HUES48 (cell line): ENCODE measurements at regions not wholly inside any gene's neighbourhood (a gene's known extent, or its start where the extent isn't known, plus 50 kb on each side); places are given as distances from the start of the nearest gene placed in this dataset.

ENCODE experiments used
- H3K27ac ChIP-seq: one replicate; pipeline ENCODE4 v1.7.0; 2013; ENCODE audit warnings: low read depth, low read length, inconsistent platforms
- H3K27me3 ChIP-seq: 2 replicates; pipeline ENCODE4 v1.6.1; 2013; ENCODE audit warnings: mild to moderate bottlenecking, low read length; ENCODE audit not compliant: control insufficient read depth, insufficient read depth
- H3K36me3 ChIP-seq: 2 replicates; pipeline ENCODE4 v1.6.1; 2013; ENCODE audit warnings: low read length; ENCODE audit not compliant: control insufficient read depth, insufficient read depth
- H3K4me1 ChIP-seq: 2 replicates; pipeline ENCODE4 v1.6.1; 2013; ENCODE audit warnings: mild to moderate bottlenecking, low read length; ENCODE audit not compliant: control insufficient read depth, insufficient read depth
- H3K4me3 ChIP-seq: 2 replicates; pipeline ENCODE4 v1.5.1; 2013; ENCODE audit warnings: mild to moderate bottlenecking, low read depth, low read length
- H3K9ac ChIP-seq: 2 replicates; pipeline ENCODE4 v1.6.1; 2013; ENCODE audit warnings: mild to moderate bottlenecking, low read depth, low read length, moderate library complexity
- H3K9me3 ChIP-seq: 2 replicates; pipeline ENCODE4 v1.6.1; 2013; ENCODE audit warnings: low read length; ENCODE audit not compliant: control insufficient read depth, insufficient read depth

- Histone ChIP-seq H3K36me3 (no peaks in the 10 kb centered on the region), H3K9me3 (no peaks in the 10 kb centered on the region), H3K27ac (no peak overlapping the region), H3K4me1 (no peaks in the 10 kb centered on the region), H3K27me3 (no peaks in the 10 kb centered on the region), H3K9ac (no peak overlapping the region), H3K4me3 (no peak overlapping the region)
These were observed 897.1 kb downstream of the GATA3 start for GRCh38 chr10:8951440-8952089.

DNA sequence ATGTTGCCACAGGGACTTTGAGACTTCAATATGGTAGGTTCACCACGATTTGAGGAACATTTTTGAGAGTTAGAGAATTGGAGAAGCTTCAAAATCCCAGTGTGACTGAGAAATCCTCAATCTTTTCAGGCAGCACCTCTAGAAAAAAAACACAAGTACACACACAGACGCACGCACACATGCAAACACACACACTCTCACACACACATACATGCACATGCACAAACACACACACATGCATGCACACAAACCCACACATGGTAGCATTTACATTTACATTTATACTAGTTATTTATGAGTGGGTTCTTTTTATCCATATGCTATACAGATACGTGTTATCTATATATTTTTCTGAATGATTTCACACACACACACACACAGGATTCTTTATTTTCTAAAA is 901.9 kb downstream of the GATA3 start:
- H3K27ac ChIP-seq, result no peak overlapping the region
- H3K4me1 ChIP-seq, result no peaks in the 10 kb centered on the region
- H3K9me3 ChIP-seq, result no peaks in the 10 kb centered on the region
- no peaks in the 10 kb centered on the region for H3K27me3 ChIP-seq
- no peak overlapping the region for H3K4me3 ChIP-seq
- no peak overlapping the region for H3K9ac ChIP-seq
- H3K36me3 ChIP-seq, result no peaks in the 10 kb centered on the region

DNA sequence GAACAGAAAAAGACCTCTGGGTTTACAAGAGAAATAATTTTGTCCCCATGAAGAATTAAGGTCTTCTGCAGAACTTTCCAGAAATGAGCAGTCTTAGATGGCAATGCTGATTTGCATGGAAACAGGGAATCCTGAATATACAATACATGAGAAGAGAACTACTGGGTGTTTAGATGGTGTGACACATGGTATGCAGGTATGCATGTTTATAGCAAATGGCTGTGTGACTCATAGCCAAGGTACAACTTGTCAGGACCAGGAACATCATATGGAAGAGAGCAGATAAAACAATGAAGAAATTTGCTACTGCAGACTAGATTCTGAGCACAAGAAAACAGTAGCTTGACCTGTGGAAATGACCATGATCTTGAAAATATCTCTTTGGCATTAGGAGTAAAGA is 907.8 kb downstream of the GATA3 start:
- H3K4me1 ChIP-seq, result no peaks in the 10 kb centered on the region
- H3K9me3 ChIP-seq, result no peaks in the 10 kb centered on the region
- no peak overlapping the region for H3K9ac ChIP-seq
- no peak overlapping the region for H3K27ac ChIP-seq
- H3K36me3 ChIP-seq, result no peaks in the 10 kb centered on the region
- H3K27me3 ChIP-seq, result no peaks in the 10 kb centered on the region
- H3K4me3 ChIP-seq, result no peak overlapping the region

GRCh38 chr10:8967061-8967460 is 912.6 kb downstream of the GATA3 start:
- Histone ChIP-seq H3K4me1 (no peaks in the 10 kb centered on the region), H3K27me3 (no peaks in the 10 kb centered on the region), H3K4me3 (no peak overlapping the region), H3K36me3 (no peaks in the 10 kb centered on the region), H3K9ac (no peak overlapping the region), H3K9me3 (no peaks in the 10 kb centered on the region), H3K27ac (no peak overlapping the region)

DNA sequence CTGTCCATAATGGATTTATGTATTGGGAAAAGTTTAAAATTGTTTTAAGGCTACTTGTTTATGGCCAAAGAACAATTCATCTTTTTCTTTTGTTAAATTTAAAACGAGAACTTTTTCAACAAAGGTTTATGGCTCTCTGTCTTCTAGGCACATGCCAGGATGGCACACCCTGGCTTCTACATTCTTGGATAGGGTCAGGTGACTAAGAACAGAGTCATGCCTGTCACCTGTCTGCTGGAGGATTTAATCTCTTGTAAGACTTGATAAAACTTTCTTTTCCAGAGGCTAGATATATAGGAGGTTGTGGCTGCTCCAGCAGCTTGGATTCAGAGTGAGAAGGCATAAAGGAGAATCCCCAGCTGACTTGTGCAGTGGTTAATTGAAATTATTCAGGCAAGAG is 915.4 kb downstream of the GATA3 start:
- Histone ChIP-seq H3K36me3 (no peaks in the 10 kb centered on the region), H3K9ac (no peak overlapping the region), H3K27me3 (no peaks in the 10 kb centered on the region), H3K9me3 (no peaks in the 10 kb centered on the region), H3K4me1 (no peaks in the 10 kb centered on the region), H3K27ac (no peak overlapping the region), H3K4me3 (no peak overlapping the region)

DNA sequence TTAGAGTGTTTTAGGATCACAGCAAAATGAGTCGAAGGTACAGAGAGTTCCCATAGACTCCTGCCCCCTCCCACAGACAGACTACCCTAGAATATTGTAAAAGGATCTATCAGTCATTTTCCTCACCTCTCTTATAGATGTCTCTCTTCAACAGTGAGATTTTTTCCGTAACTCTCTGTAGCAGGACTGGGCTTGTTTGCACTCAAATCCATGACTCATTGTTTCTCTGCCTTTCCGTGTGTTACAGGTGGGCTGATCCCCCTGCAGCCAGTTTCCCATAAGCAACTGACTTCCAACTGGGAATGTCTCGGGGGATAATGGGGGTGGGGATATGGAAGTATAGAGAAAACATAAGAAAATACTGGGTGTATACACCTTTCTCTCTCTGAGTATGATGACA is 921.0 kb downstream of the GATA3 start:
- H3K27me3 ChIP-seq, result no peaks in the 10 kb centered on the region
- H3K4me1 ChIP-seq, result no peaks in the 10 kb centered on the region; the same call in 1 of the 2 replicates
- H3K4me3 ChIP-seq, result no peak overlapping the region
- no peak overlapping the region for H3K9ac ChIP-seq
- no peak overlapping the region for H3K27ac ChIP-seq
- H3K36me3 ChIP-seq, result no peaks in the 10 kb centered on the region
- no peaks in the 10 kb centered on the region for H3K9me3 ChIP-seq

- H3K9ac ChIP-seq, result no peak overlapping the region
- H3K4me1 ChIP-seq, result no peaks in the 10 kb centered on the region; the same call in 1 of the 2 replicates
- no peaks in the 10 kb centered on the region for H3K36me3 ChIP-seq
- no peaks in the 10 kb centered on the region for H3K9me3 ChIP-seq
- no peak overlapping the region for H3K27ac ChIP-seq
- no peak overlapping the region for H3K4me3 ChIP-seq
- no peaks in the 10 kb centered on the region for H3K27me3 ChIP-seq
These were observed 923.6 kb downstream of the GATA3 start for GRCh38 chr10:8978100-8978499.

DNA sequence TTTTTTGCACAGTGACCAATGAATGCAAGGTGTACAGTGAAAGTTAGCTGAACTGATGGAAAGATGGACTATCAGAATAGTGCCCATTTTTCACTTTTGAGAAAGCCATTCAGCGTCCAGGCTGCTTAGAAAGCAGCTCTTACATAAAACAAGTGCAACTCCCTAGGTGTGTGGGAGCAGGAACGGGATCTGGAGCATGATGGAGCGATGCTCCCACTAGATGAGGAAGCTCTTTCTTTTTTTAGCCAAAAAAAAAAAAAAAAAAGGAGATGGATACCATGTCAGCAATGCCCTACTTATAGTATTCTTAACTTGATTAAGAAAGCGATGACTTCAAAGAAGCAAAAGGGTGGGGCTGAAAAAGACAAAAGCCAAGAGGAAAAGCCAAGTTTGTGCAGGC is 925.5 kb downstream of the GATA3 start:
- Histone ChIP-seq H3K9ac (no peak overlapping the region), H3K4me1 (no peaks in the 10 kb centered on the region; the same call in 1 of the 2 replicates), H3K27me3 (no peaks in the 10 kb centered on the region), H3K27ac (no peak overlapping the region), H3K9me3 (no peaks in the 10 kb centered on the region), H3K4me3 (no peak overlapping the region), H3K36me3 (no peaks in the 10 kb centered on the region)

- Histone ChIP-seq H3K9ac (no peak overlapping the region), H3K36me3 (no peaks in the 10 kb centered on the region), H3K4me1 (no peaks in the 10 kb centered on the region), H3K27ac (no peak overlapping the region), H3K4me3 (no peak overlapping the region), H3K27me3 (no peaks in the 10 kb centered on the region), H3K9me3 (no peaks in the 10 kb centered on the region)
These were observed 926.8 kb downstream of the GATA3 start for GRCh38 chr10:8981277-8981676.

- no peaks in the 10 kb centered on the region for H3K36me3 ChIP-seq
- H3K4me3 ChIP-seq, result no peak overlapping the region
These were observed 931.2 kb downstream of the GATA3 start for GRCh38 chr10:8985651-8986050.

DNA sequence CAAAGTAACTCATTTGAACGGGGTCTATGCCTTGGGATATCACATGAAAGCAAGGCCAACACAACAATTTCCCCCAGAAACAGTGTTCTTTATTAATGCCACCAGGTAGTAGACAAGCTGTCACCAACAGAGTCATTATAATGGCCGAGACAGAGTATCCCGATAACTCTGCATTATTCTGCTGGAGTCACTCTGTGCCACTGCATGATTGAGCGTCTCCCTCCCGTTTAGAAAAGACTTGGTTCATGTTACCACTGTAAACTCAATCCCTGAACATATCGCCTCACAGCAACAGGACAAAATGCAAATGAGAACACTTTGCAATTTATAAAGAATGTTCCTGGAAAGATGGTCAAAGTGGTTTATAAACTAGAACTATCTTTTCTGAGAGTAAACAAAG is 932.5 kb downstream of the GATA3 start:
- no peak overlapping the region for H3K4me3 ChIP-seq
- no peak overlapping the region for H3K27ac ChIP-seq
- no peaks in the 10 kb centered on the region for H3K4me1 ChIP-seq
- H3K27me3 ChIP-seq, result no peaks in the 10 kb centered on the region
- no peaks in the 10 kb centered on the region for H3K36me3 ChIP-seq
- H3K9me3 ChIP-seq, result no peaks in the 10 kb centered on the region
- no peak overlapping the region for H3K9ac ChIP-seq

More at GRCh38 chr10:8985651-8986050, 931.2 kb downstream of the GATA3 start:
- Histone ChIP-seq H3K4me1 (no peaks in the 10 kb centered on the region), H3K9me3 (no peaks in the 10 kb centered on the region), H3K27me3 (no peaks in the 10 kb centered on the region), H3K9ac (no peak overlapping the region), H3K27ac (no peak overlapping the region)
